C4-2B (cell line): ENCODE measurements at regions not wholly inside any gene's neighbourhood (a gene's known extent, or its start where the extent isn't known, plus 50 kb on each side); places are given as distances from the start of the nearest gene placed in this dataset.

Experiments
- ZFX ChIP-seq: fragments of 450-650 bp; IDR thresholded peaks from 2 replicates; pipeline ENCODE4 v1.6.1; 2017
- TF ChIP-seq, protein P1 (sequence below): fragments of 450-650 bp; conservative IDR thresholded peaks from 2 replicates; pipeline ENCODE4 v1.5.1; 2017; ENCODE audit warnings: mild to moderate bottlenecking

DNA sequence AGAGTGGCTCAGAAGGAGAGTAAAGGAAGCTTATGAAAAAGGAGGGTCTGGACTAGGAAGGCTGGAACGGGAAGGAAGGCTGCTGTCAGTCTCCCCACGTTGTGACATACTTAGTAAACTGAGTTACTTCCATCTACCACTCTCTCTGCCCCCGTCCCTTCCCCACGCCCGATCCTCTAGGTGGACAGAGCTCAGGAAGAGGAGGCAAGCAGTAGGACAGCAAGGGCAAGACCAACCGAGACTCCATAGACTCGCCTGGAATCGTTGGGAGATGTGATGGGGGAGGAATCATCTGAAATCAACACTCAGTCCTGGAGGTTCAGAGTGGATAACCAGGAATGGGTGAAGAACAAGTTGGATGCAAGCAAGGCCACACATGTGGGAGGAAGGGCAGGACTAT, 240.7 kb downstream of the BUD13 start:
- TF ChIP-seq, protein P1, sequence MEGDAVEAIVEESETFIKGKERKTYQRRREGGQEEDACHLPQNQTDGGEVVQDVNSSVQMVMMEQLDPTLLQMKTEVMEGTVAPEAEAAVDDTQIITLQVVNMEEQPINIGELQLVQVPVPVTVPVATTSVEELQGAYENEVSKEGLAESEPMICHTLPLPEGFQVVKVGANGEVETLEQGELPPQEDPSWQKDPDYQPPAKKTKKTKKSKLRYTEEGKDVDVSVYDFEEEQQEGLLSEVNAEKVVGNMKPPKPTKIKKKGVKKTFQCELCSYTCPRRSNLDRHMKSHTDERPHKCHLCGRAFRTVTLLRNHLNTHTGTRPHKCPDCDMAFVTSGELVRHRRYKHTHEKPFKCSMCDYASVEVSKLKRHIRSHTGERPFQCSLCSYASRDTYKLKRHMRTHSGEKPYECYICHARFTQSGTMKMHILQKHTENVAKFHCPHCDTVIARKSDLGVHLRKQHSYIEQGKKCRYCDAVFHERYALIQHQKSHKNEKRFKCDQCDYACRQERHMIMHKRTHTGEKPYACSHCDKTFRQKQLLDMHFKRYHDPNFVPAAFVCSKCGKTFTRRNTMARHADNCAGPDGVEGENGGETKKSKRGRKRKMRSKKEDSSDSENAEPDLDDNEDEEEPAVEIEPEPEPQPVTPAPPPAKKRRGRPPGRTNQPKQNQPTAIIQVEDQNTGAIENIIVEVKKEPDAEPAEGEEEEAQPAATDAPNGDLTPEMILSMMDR: no peak
- TF ChIP-seq ZFX: no peak
